HCT116 (cell line): ENCODE measurements at regions not wholly inside any gene's neighbourhood (a gene's known extent, or its start where the extent isn't known, plus 50 kb on each side); places are given as distances from the start of the nearest gene placed in this dataset.

ENCODE experiments used
- ATAC-seq: fragments of 200-7000 bp; cut with Tn5 transposase; 2 replicates; pipeline ENCODE4 v1.9.1; 2020; ENCODE audit warnings: mild to moderate bottlenecking, moderate library complexity
- BruUV-seq: library from RNA; stranded (reverse); fragments of 400-500 nt; replicated peaks from 2 replicates; lab custom pipeline; 2021; lab: Mats Ljungman, UMichigan
- CTCF ChIA-PET: fragments of 300-600 bp; sonication (Branson Sonifier 250); formaldehyde crosslinking; loops from one replicate; lab custom pipeline; 2021; ENCODE audit warnings: antibody characterized with exemption; lab: Charles Lee
- POLR2A ChIA-PET: fragments of 300-600, 350-600 bp; sonication (Branson Sonifier 250); formaldehyde crosslinking; loops from one replicate; lab custom pipeline; 2021; ENCODE audit warnings: antibody characterized with exemption; lab: Charles Lee
- RAD21 ChIA-PET, 2 experiments: fragments of 300-600 bp; sonication (Branson Sonifier 250); formaldehyde crosslinking; loops; one replicate each; lab custom pipeline; 2023; ENCODE audit warnings: low total read pairs in 2 of 2; ENCODE audit not compliant: uncharacterized antibody in 2 of 2, unreplicated experiment in 2 of 2, low non-redundant PET in 1 of 2; lab: Charles Lee
- DNase-seq: peaks from one replicate; pipeline ENCODE4 v3.0.0-alpha.2; 2010; ENCODE audit warnings: low read depth, low spot score
- H2AFZ ChIP-seq: fragments of 200-600 bp; shearing (Covaris generic), sonication (generic); 2 replicates; pipeline ENCODE4 v1.6.1; 2017; ENCODE audit warnings: low read depth, mixed run types, mixed read lengths, antibody characterized with exemption, low read length; ENCODE audit not compliant: poor library complexity, severe bottlenecking
- H3K27ac ChIP-seq: 2 replicates; pipeline ENCODE4 v1.5.1; 2012; ENCODE audit warnings: low read depth, low read length
- H3K27me3 ChIP-seq: fragments of 200-600 bp; sonication (generic); 2 replicates; pipeline ENCODE4 v1.6.1; 2016; ENCODE audit warnings: mixed run types, low read length, mixed read lengths; ENCODE audit not compliant: insufficient read depth
- H3K36me3 ChIP-seq, 2 experiments: fragments of 200-500 bp in 1 of 2; fragments of 200-600 bp in 1 of 2; sonication (Bioruptor generic) in 1 of 2; sonication (generic) in 1 of 2; 2 replicates each; pipeline versions ENCODE4 v1.5.1 to v1.6.1; 2014 to 2016; ENCODE audit warnings: low read length in 2 of 2, inconsistent platforms in 1 of 2, mixed read lengths in 1 of 2, mixed run types in 1 of 2; ENCODE audit not compliant: insufficient read depth in 2 of 2, control insufficient read depth in 1 of 2
- H3K4me1 ChIP-seq, 2 experiments: fragments of 200-600 bp in 1 of 2; sonication (generic) in 1 of 2; 2 replicates each; pipeline versions ENCODE4 v1.5.1 to v1.6.1; 2012 to 2017; ENCODE audit warnings: low read length in 2 of 2, inconsistent platforms in 1 of 2, mild to moderate bottlenecking in 1 of 2, mixed read lengths in 1 of 2, mixed run types in 1 of 2, moderate library complexity in 1 of 2; ENCODE audit not compliant: insufficient read depth in 2 of 2, control insufficient read depth in 1 of 2
- H3K4me2 ChIP-seq: fragments of 200-600 bp; sonication (generic); 2 replicates; pipeline ENCODE4 v1.6.1; 2017; ENCODE audit warnings: mixed run types, low read length, mixed read lengths
- H3K4me3 ChIP-seq, 2 experiments: fragments of 200-600 bp in 1 of 2; sonication (generic) in 1 of 2; replicated peaks in 1 of 2; 2 replicates each; pipeline ENCODE4 v1.5.1; 2011 to 2016; ENCODE audit warnings: low read length in 2 of 2, control low read depth in 1 of 2, low read depth in 1 of 2, mild to moderate bottlenecking in 1 of 2, mixed read lengths in 1 of 2, mixed run types in 1 of 2
- H3K79me2 ChIP-seq: fragments of 200-600 bp; sonication (generic); 2 replicates; pipeline ENCODE4 v1.6.1; 2017; ENCODE audit warnings: mild to moderate bottlenecking, mixed run types, low read length, moderate library complexity, mixed read lengths; ENCODE audit not compliant: insufficient read depth
- H3K9ac ChIP-seq: fragments of 200-600 bp; sonication (generic); 2 replicates; pipeline ENCODE4 v1.6.1; 2016; ENCODE audit warnings: low read length, mixed read lengths
- H3K9me2 ChIP-seq: fragments of 200-600 bp; sonication (generic), shearing (Covaris generic); 2 replicates; pipeline ENCODE4 v1.6.1; 2017; ENCODE audit warnings: mixed run types, mild to moderate bottlenecking, moderate library complexity; ENCODE audit not compliant: insufficient read depth
- H3K9me3 ChIP-seq, 2 experiments: fragments of 200-500 bp in 1 of 2; fragments of 200-600 bp in 1 of 2; sonication (Bioruptor generic) in 1 of 2; sonication (generic) in 1 of 2; 2 replicates each; pipeline ENCODE4 v1.6.1; 2014 to 2017; ENCODE audit warnings: low read length in 2 of 2, mixed read lengths in 2 of 2, inconsistent platforms in 1 of 2, low read depth in 1 of 2, mild to moderate bottlenecking in 1 of 2, mixed run types in 1 of 2, moderate library complexity in 1 of 2; ENCODE audit not compliant: control insufficient read depth in 1 of 2, insufficient read depth in 1 of 2
- H4K20me1 ChIP-seq: fragments of 200-600 bp; sonication (generic), shearing (Covaris generic); 2 replicates; pipeline ENCODE4 v1.6.1; 2017; ENCODE audit warnings: mixed run types, mild to moderate bottlenecking, moderate library complexity; ENCODE audit not compliant: insufficient read depth
- ATF3 ChIP-seq: IDR thresholded peaks from 2 replicates; pipeline ENCODE4 v1.6.1; 2012
- CEBPB ChIP-seq: IDR thresholded peaks from 2 replicates; pipeline ENCODE4 v1.6.1; 2012; ENCODE audit warnings: low read depth
- EGR1 ChIP-seq: IDR thresholded peaks from 2 replicates; pipeline ENCODE4 v1.6.1; 2012; ENCODE audit warnings: low read depth
- EZH2phosphoT487 ChIP-seq: fragments of 200-600 bp; IDR thresholded peaks from 2 replicates; pipeline ENCODE4 v1.6.1; 2018; ENCODE audit warnings: antibody characterized with exemption, borderline replicate concordance
- FOSL1 ChIP-seq: IDR thresholded peaks from 2 replicates; pipeline ENCODE4 v1.6.1; 2012; ENCODE audit warnings: low read depth
- MAX ChIP-seq: IDR thresholded peaks from 2 replicates; pipeline ENCODE4 v1.6.1; 2012
- POLR2A ChIP-seq: IDR thresholded peaks from 2 replicates; pipeline ENCODE4 v1.7.0; 2011; ENCODE audit warnings: borderline replicate concordance; ENCODE audit not compliant: insufficient read depth, insufficient read length; ENCODE audit errors: extremely low read depth
- POLR2AphosphoS5 ChIP-seq: IDR thresholded peaks from 2 replicates; pipeline ENCODE4 v1.6.1; 2011; ENCODE audit warnings: mild to moderate bottlenecking, low read depth, low read length, moderate library complexity
- RAD21 ChIP-seq: IDR thresholded peaks from 2 replicates; pipeline ENCODE4 v1.6.1; 2012; ENCODE audit warnings: low read depth, mild to moderate bottlenecking
- REST ChIP-seq: IDR thresholded peaks from 2 replicates; pipeline ENCODE4 v1.6.1; 2012; ENCODE audit warnings: low read depth
- SIN3A ChIP-seq: IDR thresholded peaks from 2 replicates; pipeline ENCODE4 v1.6.1; 2012; ENCODE audit warnings: low read depth
- SP1 ChIP-seq: IDR thresholded peaks from 2 replicates; pipeline ENCODE4 v1.6.1; 2012; ENCODE audit warnings: low read depth
- TCF7L2 ChIP-seq: IDR thresholded peaks from 2 replicates; pipeline ENCODE4 v1.7.0; 2011; ENCODE audit warnings: borderline replicate concordance, inconsistent platforms; ENCODE audit not compliant: insufficient read depth, insufficient read length; ENCODE audit errors: extremely low read depth
- YY1 ChIP-seq: IDR thresholded peaks from 2 replicates; pipeline ENCODE4 v1.6.1; 2011; ENCODE audit warnings: low read length, low read depth, moderate library complexity, mild to moderate bottlenecking; ENCODE audit not compliant: insufficient replicate concordance; ENCODE audit errors: extremely low read depth
- ZBTB33 ChIP-seq: IDR thresholded peaks from 2 replicates; pipeline ENCODE4 v1.6.1; 2011; ENCODE audit warnings: mild to moderate bottlenecking, low read length, moderate library complexity; ENCODE audit not compliant: insufficient replicate concordance; ENCODE audit errors: extremely low read depth
- intact Hi-C: fragments of 100-400 bp; cut with micrococcal nuclease; formaldehyde crosslinking; loops from 2 replicates; pipeline ENCODE4 v1.10.0; 2022

- ATAC-seq (no peak), DNase-seq (no peak)
- no peak overlapping the region for H3K4me3 ChIP-seq
- no peaks in the 10 kb centered on the region for H3K36me3 ChIP-seq
- TF ChIP-seq YY1 (no peak), FOSL1 (no peak), SP1 (no peak), REST (no peak), SIN3A (no peak), ZBTB33 (no peak), POLR2A (no peak), CEBPB (no peak), RAD21 (no peak), ATF3 (no peak), MAX (no peak), TCF7L2 (no peak), EZH2phosphoT487 (no peak), POLR2AphosphoS5 (no peak), EGR1 (no peak)
- H2AFZ ChIP-seq = no peak overlapping the region
- no TSS peak for BruUV-seq
- no peak overlapping the region for H3K9ac ChIP-seq
- no peaks in the 10 kb centered on the region for H3K4me1 ChIP-seq
- POLR2A ChIA-PET = no interaction called here
- intact Hi-C loops = loop anchor here (5.0 kb wide), 1 partner anchor 956 kb away; no protein-coding TSS in a partner anchor
- H3K4me2 ChIP-seq = no peak overlapping the region
- no peak overlapping the region for H3K27ac ChIP-seq
- H3K9me2 ChIP-seq = no peaks in the 10 kb centered on the region
- RAD21 ChIA-PET = no interaction called here
- CTCF ChIA-PET = interaction anchor here (1.0 kb wide), 1 partner anchor 751 kb away, joined by 3 read pairs; no protein-coding TSS in a partner anchor
- H3K9me3 ChIP-seq = no peaks in the 10 kb centered on the region
- no peaks in the 10 kb centered on the region for H3K27me3 ChIP-seq
- H4K20me1 ChIP-seq = no peaks in the 10 kb centered on the region
- no peaks in the 10 kb centered on the region for H3K79me2 ChIP-seq
These were observed 320.4 kb downstream of the RPS6KC1 start for GRCh38 chr1:213371525-213371846.
